ENCODE measurements at regions not wholly inside any gene's neighbourhood (a gene's known extent, or its start where the extent isn't known, plus 50 kb on each side); places are given as distances from the start of the nearest gene placed in this dataset.

DNA sequence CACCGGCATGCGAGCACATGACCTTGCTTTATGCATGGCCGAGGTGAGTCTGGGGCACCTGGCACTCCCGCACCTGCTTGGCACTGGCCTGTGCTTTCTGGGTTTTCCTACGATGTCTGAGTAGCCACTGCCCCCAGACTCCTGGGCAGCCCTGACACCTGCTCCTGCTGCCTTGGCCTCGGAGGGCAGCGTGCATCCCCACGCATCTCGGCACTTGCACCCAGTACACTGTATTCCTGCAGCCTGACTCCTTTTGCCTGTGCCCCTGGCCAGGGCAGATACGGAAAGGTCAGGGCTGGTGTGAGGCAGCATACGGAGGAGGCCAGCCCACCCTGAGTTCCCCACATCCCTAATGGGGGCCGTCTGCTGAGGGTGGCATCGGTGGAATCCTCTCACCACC lies 340.6 kb downstream of the TEX29 start (continued):
- TF ChIP-seq, protein P1, sequence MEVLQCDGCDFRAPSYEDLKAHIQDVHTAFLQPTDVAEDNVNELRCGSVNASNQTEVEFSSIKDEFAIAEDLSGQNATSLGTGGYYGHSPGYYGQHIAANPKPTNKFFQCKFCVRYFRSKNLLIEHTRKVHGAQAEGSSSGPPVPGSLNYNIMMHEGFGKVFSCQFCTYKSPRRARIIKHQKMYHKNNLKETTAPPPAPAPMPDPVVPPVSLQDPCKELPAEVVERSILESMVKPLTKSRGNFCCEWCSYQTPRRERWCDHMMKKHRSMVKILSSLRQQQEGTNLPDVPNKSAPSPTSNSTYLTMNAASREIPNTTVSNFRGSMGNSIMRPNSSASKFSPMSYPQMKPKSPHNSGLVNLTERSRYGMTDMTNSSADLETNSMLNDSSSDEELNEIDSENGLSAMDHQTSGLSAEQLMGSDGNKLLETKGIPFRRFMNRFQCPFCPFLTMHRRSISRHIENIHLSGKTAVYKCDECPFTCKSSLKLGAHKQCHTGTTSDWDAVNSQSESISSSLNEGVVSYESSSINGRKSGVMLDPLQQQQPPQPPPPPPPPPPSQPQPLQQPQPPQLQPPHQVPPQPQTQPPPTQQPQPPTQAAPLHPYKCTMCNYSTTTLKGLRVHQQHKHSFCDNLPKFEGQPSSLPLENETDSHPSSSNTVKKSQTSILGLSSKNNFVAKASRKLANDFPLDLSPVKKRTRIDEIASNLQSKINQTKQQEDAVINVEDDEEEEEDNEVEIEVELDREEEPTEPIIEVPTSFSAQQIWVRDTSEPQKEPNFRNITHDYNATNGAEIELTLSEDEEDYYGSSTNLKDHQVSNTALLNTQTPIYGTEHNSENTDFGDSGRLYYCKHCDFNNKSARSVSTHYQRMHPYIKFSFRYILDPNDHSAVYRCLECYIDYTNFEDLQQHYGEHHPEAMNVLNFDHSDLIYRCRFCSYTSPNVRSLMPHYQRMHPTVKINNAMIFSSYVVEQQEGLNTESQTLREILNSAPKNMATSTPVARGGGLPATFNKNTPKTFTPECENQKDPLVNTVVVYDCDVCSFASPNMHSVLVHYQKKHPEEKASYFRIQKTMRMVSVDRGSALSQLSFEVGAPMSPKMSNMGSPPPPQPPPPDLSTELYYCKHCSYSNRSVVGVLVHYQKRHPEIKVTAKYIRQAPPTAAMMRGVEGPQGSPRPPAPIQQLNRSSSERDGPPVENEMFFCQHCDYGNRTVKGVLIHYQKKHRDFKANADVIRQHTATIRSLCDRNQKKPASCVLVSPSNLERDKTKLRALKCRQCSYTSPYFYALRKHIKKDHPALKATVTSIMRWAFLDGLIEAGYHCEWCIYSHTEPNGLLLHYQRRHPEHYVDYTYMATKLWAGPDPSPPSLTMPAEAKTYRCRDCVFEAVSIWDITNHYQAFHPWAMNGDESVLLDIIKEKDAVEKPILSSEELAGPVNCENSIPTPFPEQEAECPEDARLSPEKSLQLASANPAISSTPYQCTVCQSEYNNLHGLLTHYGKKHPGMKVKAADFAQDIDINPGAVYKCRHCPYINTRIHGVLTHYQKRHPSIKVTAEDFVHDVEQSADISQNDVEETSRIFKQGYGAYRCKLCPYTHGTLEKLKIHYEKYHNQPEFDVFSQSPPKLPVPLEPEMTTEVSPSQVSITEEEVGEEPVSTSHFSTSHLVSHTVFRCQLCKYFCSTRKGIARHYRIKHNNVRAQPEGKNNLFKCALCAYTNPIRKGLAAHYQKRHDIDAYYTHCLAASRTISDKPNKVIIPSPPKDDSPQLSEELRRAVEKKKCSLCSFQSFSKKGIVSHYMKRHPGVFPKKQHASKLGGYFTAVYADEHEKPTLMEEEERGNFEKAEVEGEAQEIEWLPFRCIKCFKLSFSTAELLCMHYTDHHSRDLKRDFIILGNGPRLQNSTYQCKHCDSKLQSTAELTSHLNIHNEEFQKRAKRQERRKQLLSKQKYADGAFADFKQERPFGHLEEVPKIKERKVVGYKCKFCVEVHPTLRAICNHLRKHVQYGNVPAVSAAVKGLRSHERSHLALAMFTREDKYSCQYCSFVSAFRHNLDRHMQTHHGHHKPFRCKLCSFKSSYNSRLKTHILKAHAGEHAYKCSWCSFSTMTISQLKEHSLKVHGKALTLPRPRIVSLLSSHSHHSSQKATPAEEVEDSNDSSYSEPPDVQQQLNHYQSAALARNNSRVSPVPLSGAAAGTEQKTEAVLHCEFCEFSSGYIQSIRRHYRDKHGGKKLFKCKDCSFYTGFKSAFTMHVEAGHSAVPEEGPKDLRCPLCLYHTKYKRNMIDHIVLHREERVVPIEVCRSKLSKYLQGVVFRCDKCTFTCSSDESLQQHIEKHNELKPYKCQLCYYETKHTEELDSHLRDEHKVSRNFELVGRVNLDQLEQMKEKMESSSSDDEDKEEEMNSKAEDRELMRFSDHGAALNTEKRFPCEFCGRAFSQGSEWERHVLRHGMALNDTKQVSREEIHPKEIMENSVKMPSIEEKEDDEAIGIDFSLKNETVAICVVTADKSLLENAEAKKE (CRISPR knock-in tag; IDR thresholded peaks at IDR 0.05) = no peak
- no peak for TF ChIP-seq POLR2AphosphoS5 (IDR thresholded peaks at IDR 0.05; ENCODE audit: low read depth)

DNA sequence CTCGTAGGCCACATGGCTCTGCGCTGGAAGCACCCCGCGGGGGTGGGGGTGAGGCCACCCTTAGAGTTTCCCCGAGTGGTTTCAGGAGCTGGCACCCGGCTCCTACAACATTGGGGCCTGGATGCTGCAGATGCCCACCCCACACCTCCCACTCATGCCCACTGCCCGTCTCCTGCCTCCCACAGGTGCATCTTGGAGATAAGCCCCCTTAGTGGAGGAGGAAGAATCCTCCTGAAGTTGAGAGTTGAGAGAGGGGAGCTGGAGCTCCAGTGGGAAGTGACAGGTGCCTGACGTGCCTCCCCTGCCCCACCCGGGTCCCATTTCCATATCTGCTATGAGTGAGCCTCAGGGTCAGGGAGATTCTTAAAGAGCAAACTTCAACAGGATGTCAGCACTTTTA lies 341.3 kb downstream of the TEX29 start:
- Mint-ChIP-seq H3K27ac (no peak overlapping the region), H3K27me3 (ENCODE audit: insufficient read depth, low read depth, poor library complexity) (peaks cover 9% of the 10 kb centered on the region), H3K4me1 (peaks cover 16% of the 10 kb centered on the region), H3K9me3 (no peaks in the 10 kb centered on the region), H3K36me3 (ENCODE audit: low read depth) (no peaks in the 10 kb centered on the region), H3K4me3 (no peak overlapping the region)
- no peak for DNase-seq (ENCODE audit: low spot score)
- no peak overlapping the region for H3K4me2 ChIP-seq
- H2AFZ ChIP-seq = no peak overlapping the region
- no peaks in the 10 kb centered on the region for H4K20me1 ChIP-seq (replicated peaks; ENCODE audit: insufficient read depth)
- no peaks in the 10 kb centered on the region for H3K36me3 ChIP-seq (ENCODE audit: insufficient read depth)
- no peak overlapping the region for H3K4me3 ChIP-seq
- H3F3A ChIP-seq (replicated peaks; ENCODE audit: low read depth) = no peaks in the 10 kb centered on the region
- H3K79me2 ChIP-seq (replicated peaks; ENCODE audit: insufficient read depth) = no peaks in the 10 kb centered on the region
- peaks cover 5% of the 10 kb centered on the region; the same call in 1 of the 2 replicates for H3K4me1 ChIP-seq (ENCODE audit: insufficient read depth)
- no peak for ATAC-seq
- no peaks in the 10 kb centered on the region for H3K27me3 ChIP-seq (ENCODE audit: insufficient read depth)
- H3K27ac ChIP-seq (ENCODE audit: low read depth) = no peak overlapping the region
- no peaks in the 10 kb centered on the region for H3K9me2 ChIP-seq (ENCODE audit: insufficient read depth)
- TF ChIP-seq CREB1 (CRISPR knock-in tag; IDR thresholded peaks at IDR 0.05; ENCODE audit: low read depth) (no peak), STAT1 (IDR thresholded peaks at IDR 0.05; ENCODE audit: unreplicated experiment) (no peak), JUNB (IDR thresholded peaks at IDR 0.05; ENCODE audit: unreplicated experiment) (no peak), REST (IDR thresholded peaks at IDR 0.05; ENCODE audit: unreplicated experiment) (no peak)
- TF ChIP-seq, protein P1 (CRISPR knock-in tag; IDR thresholded peaks at IDR 0.05) = no peak

Data from GM23338 (cell line).